SK-N-SH treated with all-trans-retinoic acid at 6 μM for 48 hours (cell line): ENCODE measurements at regions not wholly inside any gene's neighbourhood (a gene's known extent, or its start where the extent isn't known, plus 50 kb on each side); places are given as distances from the start of the nearest gene placed in this dataset.
"Not testable (repeated sequence)": the region's sequence is repeated elsewhere in the genome, so short reads cannot be mapped to it uniquely, and the experiment has no call there.

Experiments
- CSDC2 ChIP-seq: fragments of 250-450 bp; sonication (Bioruptor Pico); IDR thresholded peaks from 2 replicates; pipeline ENCODE4 v1.5.0; 2020; ENCODE audit warnings: mild to moderate bottlenecking, moderate library complexity
- ISL1 ChIP-seq: fragments of 250-450 bp; sonication (Bioruptor Pico); IDR thresholded peaks from 2 replicates; pipeline ENCODE4 v2.1.2; 2022; ENCODE audit warnings: mild to moderate bottlenecking, moderate library complexity
- SNAI2 ChIP-seq: fragments of 250-450 bp; sonication (Bioruptor Pico); IDR thresholded peaks from 2 replicates; pipeline ENCODE4 v1.5.0; 2020; ENCODE audit warnings: mild to moderate bottlenecking, moderate library complexity
- ZFP3 ChIP-seq: fragments of 250-450 bp; sonication (Bioruptor Pico); IDR thresholded peaks from 2 replicates; pipeline ENCODE4 v1.5.0; 2020; ENCODE audit warnings: mild to moderate bottlenecking, moderate library complexity
- ZFP30 ChIP-seq: fragments of 450-650 bp; formaldehyde crosslinking; IDR thresholded peaks from 2 replicates; pipeline ENCODE4 v1.5.0; 2022; ENCODE audit warnings: mild to moderate bottlenecking, moderate library complexity

- not testable (repeated sequence) for TF ChIP-seq CSDC2, ISL1, SNAI2, ZFP3, ZFP30 (CRISPR knock-in tag)
Measured at GRCh38 chr18:34330907-34331306, 106.2 kb upstream of the NOL4 start.
